ENCODE measurements at regions not wholly inside any gene's neighbourhood (a gene's known extent, or its start where the extent isn't known, plus 50 kb on each side); places are given as distances from the start of the nearest gene placed in this dataset.

DNA sequence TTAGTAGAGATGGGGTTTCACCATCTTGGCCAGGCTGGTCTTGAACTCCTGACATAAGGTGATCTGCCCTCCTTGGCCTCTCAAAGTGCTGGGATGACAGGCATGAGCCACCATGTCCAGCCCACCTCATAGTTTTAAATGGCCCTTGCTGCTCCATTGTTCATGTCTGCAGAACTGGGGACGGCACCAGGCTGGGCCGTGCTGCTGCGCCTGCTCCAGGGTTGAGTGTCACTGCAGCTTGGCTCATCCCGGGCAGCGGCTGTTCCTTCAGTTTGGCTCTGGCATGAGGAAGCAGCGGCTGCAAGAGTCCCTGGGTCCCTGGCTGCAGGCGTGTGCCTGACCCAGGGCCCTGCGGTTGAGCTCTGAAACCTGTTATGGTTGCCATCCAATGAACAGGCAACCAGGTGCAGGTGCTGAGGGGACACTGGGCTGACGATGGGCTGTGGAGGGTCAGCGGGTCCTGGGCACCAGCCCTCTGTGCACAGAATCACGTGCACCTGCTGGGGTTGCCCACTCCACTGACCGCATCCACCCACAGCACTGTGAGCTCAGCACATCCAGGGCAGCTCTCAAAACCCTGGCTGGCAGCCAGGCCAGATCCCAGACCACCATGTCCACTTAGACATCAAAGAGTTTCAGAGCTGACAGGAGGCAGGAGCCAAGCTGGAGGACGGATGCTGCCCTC, 70.2 kb upstream of the PPP2R2D start:
- Histone ChIP-seq H3K4me1 (ENCODE audit: control insufficient read depth in 1 of 2, low read depth in 2 of 2) (peaks cover 0 to 7% of the 10 kb centered on the region in 2 donors), H3K9me3 (no peaks in the 10 kb centered on the region), H3K4me3 (no peak overlapping the region), H3K36me3 (no peaks in the 10 kb centered on the region), H3K27me3 (replicated peaks; ENCODE audit: insufficient read depth) (no peaks in the 10 kb centered on the region), H3K27ac (no peak overlapping the region)
- TF ChIP-seq, protein P1, sequence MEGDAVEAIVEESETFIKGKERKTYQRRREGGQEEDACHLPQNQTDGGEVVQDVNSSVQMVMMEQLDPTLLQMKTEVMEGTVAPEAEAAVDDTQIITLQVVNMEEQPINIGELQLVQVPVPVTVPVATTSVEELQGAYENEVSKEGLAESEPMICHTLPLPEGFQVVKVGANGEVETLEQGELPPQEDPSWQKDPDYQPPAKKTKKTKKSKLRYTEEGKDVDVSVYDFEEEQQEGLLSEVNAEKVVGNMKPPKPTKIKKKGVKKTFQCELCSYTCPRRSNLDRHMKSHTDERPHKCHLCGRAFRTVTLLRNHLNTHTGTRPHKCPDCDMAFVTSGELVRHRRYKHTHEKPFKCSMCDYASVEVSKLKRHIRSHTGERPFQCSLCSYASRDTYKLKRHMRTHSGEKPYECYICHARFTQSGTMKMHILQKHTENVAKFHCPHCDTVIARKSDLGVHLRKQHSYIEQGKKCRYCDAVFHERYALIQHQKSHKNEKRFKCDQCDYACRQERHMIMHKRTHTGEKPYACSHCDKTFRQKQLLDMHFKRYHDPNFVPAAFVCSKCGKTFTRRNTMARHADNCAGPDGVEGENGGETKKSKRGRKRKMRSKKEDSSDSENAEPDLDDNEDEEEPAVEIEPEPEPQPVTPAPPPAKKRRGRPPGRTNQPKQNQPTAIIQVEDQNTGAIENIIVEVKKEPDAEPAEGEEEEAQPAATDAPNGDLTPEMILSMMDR (IDR thresholded peaks at IDR 0.05), result no peak
- DNase-seq (ENCODE audit: low spot score) (no peak), ATAC-seq (ENCODE audit: insufficient number of reproducible peaks, low FRiP score, low read depth) (no peak)

DNA sequence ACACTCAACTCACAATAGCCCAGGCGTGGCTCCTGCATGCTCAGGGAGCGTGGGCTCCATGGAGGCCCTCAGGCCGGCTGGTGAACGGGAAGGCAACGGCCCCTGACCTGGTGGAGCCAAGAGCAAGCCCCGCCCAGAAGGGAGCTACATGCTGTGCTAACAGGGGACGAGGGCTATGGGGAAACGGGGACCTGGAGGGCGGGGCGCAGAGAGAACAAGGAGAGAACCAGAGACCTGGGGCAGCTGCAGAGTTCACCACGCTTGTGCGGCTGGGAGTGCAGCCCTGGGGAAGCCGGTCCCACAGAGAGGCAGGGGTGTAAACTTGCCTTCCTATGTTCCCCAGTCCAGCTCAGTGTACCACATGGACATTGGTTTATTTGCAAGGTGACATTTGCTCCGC, 69.2 kb upstream of the PPP2R2D start:
- DNase-seq (ENCODE audit: low spot score), result no peak
- H3K4me3 ChIP-seq, result no peak overlapping the region
- ATAC-seq (ENCODE audit: insufficient number of reproducible peaks, low FRiP score, low read depth), result no peak

DNA sequence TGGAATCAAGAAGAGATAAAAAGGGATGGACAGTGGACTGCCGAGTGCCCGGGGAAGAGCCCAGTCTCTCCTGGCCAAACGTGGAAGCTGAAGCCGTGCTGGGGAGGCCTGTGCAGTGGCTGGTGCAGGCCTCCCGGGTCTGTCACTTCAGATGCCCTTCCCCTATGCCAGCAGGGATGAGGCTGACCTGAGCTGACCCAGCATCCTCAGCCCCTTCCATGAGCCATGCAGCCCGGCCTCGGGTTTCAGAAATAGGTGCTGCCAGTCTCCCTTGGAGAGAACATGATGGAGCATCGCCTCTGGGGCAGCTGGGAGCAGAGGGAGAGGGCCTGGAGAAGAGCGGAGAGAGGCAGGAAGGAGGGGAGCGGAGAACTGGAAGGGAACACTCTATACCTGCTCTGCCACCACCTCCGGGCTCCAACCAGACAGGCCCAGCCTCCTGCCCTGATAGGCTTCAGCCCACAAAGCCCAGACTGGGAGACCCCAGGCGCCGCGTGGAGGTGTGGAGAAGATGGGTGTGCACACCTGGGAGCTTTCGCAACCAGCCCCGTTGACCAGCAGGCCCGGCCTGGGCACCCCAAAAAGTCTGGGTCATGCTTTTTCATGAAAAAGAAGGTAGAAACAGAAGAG, 68.6 kb upstream of the PPP2R2D start:
- no peak for DNase-seq (ENCODE audit: low spot score)
- TF ChIP-seq, protein P1 (IDR thresholded peaks at IDR 0.05), result no peak
- H3K36me3 ChIP-seq, result no peaks in the 10 kb centered on the region
- no peak overlapping the region for H3K4me3 ChIP-seq
- H3K9me3 ChIP-seq, result no peaks in the 10 kb centered on the region
- no peaks in the 10 kb centered on the region for H3K27me3 ChIP-seq (replicated peaks; ENCODE audit: insufficient read depth)
- H3K27ac ChIP-seq, result no peak overlapping the region
- ATAC-seq (ENCODE audit: insufficient number of reproducible peaks, low FRiP score, low read depth), result no peak
- no peaks in the 10 kb centered on the region for H3K4me1 ChIP-seq (ENCODE audit: control insufficient read depth in 1 of 2, low read depth in 2 of 2)

More for the DNA sequence above, 69.2 kb upstream of the PPP2R2D start:
- no peaks in the 10 kb centered on the region for H3K27me3 ChIP-seq (replicated peaks; ENCODE audit: insufficient read depth)
- no peaks in the 10 kb centered on the region for H3K36me3 ChIP-seq
- no peak overlapping the region for H3K27ac ChIP-seq
- H3K4me1 ChIP-seq (ENCODE audit: control insufficient read depth in 1 of 2, low read depth in 2 of 2), result no peaks in the 10 kb centered on the region
- TF ChIP-seq, protein P1 (IDR thresholded peaks at IDR 0.05), result no peak
- no peaks in the 10 kb centered on the region for H3K9me3 ChIP-seq

DNA sequence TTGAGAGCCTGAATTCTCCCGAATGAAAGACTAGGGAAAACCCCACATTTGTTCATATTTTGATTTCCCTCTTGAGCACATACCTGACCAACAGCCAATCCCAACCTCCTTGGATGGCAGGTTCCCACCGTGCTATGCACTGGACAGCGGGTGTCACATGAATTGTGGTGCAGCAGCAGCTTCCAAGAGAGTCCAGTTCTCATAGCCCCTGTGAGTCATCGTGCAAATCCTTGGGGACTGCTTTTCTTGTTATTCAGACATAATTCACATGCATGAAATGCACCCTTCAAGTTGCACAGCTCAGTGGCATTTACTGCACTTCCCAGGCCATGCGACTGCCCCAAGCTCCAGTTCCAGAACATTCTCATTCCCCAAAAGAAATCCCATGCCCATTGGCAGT, 67.8 kb upstream of the PPP2R2D start:
- Histone ChIP-seq H3K9me3 (no peaks in the 10 kb centered on the region), H3K4me1 (ENCODE audit: control insufficient read depth in 1 of 2, low read depth in 2 of 2) (no peaks in the 10 kb centered on the region), H3K27ac (no peak overlapping the region), H3K4me3 (no peak overlapping the region), H3K27me3 (replicated peaks; ENCODE audit: insufficient read depth) (no peaks in the 10 kb centered on the region), H3K36me3 (no peaks in the 10 kb centered on the region)
- ATAC-seq (ENCODE audit: insufficient number of reproducible peaks, low FRiP score, low read depth) (no peak), DNase-seq (ENCODE audit: low spot score) (no peak)
- TF ChIP-seq, protein P1 (IDR thresholded peaks at IDR 0.05), result no peak

DNA sequence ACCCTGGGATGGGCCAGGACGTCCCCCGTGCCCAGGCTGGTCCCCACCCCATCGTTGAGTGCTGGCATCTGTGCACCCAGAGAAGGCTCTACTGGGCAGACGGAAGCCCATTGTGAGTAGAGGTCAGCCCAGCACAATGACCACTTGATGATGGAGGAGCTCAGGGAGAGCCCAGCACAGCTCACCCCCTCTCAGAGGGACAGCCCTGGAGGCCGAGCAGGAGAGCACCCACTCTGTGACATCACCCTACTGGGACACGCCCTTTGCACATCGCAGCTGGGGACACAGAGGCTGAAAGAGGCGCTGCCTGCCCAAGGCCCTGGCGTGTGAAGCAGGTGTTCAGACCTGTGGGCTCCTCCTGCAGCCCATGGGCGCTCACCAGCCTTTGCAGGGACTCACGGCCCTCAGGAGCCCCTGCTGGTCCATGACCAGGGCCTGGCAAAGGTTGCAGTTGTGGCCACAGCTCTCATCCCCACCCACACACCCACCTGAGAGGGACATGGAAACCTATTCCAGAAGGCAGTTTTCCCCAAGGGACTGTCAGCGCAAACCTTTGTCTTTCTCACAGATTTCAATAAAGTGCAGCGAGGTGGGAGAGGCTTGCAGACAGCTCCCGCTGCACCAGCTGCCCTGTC, 67.2 kb upstream of the PPP2R2D start:
- H3K9me3 ChIP-seq, result no peaks in the 10 kb centered on the region
- no peaks in the 10 kb centered on the region for H3K4me1 ChIP-seq (ENCODE audit: control insufficient read depth in 1 of 2, low read depth in 2 of 2)
- no peak for DNase-seq (ENCODE audit: low spot score)
- H3K36me3 ChIP-seq, result no peaks in the 10 kb centered on the region
- H3K27ac ChIP-seq, result no peak overlapping the region
- no peaks in the 10 kb centered on the region for H3K27me3 ChIP-seq (replicated peaks; ENCODE audit: insufficient read depth)
- TF ChIP-seq, protein P1 (IDR thresholded peaks at IDR 0.05), result no peak
- no peak for ATAC-seq (ENCODE audit: insufficient number of reproducible peaks, low FRiP score, low read depth)
- H3K4me3 ChIP-seq, result no peak overlapping the region

Data from thoracic aorta (tissue), 2 donors.